ENCODE measurements at regions not wholly inside any gene's neighbourhood (a gene's known extent, or its start where the extent isn't known, plus 50 kb on each side); places are given as distances from the start of the nearest gene placed in this dataset.

DNA sequence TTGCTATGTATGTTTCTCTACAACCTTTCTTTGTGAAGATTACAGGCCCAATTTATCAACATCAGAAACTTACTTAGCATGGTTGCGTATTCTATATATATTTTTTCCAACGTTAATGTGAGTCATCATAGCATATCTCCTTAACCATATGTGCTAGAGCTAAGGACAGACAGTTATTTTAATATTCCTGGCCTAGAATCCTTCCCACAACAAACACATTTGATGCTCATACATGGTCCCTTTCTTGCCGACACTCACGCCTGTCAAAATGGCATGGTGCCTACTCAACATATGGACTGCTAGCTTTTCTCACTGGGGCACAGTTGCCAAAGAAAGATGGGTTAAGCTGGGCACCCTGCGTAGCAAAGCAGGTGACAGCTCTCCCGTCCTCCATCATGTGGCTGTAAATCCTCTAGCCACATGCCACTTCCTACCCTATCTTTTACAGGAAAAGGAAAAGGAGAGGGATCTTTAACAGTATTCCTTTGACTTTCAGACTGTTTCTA, 75.2 kb upstream of the GALNT5 start:
- TF ChIP-seq, protein P1, sequence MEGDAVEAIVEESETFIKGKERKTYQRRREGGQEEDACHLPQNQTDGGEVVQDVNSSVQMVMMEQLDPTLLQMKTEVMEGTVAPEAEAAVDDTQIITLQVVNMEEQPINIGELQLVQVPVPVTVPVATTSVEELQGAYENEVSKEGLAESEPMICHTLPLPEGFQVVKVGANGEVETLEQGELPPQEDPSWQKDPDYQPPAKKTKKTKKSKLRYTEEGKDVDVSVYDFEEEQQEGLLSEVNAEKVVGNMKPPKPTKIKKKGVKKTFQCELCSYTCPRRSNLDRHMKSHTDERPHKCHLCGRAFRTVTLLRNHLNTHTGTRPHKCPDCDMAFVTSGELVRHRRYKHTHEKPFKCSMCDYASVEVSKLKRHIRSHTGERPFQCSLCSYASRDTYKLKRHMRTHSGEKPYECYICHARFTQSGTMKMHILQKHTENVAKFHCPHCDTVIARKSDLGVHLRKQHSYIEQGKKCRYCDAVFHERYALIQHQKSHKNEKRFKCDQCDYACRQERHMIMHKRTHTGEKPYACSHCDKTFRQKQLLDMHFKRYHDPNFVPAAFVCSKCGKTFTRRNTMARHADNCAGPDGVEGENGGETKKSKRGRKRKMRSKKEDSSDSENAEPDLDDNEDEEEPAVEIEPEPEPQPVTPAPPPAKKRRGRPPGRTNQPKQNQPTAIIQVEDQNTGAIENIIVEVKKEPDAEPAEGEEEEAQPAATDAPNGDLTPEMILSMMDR (IDR thresholded peaks at IDR 0.05), result no peak
- TF ChIP-seq EP300 (IDR thresholded peaks at IDR 0.05), result no peak
- TF ChIP-seq POLR2A (IDR thresholded peaks at IDR 0.05), result no peak

All from tibial nerve (tissue), 4 donors.